ENCODE measurements at regions not wholly inside any gene's neighbourhood (a gene's known extent, or its start where the extent isn't known, plus 50 kb on each side); places are given as distances from the start of the nearest gene placed in this dataset.
"Not testable (repeated sequence)": the region's sequence is repeated elsewhere in the genome, so short reads cannot be mapped to it uniquely, and the experiment has no call there.

DNA sequence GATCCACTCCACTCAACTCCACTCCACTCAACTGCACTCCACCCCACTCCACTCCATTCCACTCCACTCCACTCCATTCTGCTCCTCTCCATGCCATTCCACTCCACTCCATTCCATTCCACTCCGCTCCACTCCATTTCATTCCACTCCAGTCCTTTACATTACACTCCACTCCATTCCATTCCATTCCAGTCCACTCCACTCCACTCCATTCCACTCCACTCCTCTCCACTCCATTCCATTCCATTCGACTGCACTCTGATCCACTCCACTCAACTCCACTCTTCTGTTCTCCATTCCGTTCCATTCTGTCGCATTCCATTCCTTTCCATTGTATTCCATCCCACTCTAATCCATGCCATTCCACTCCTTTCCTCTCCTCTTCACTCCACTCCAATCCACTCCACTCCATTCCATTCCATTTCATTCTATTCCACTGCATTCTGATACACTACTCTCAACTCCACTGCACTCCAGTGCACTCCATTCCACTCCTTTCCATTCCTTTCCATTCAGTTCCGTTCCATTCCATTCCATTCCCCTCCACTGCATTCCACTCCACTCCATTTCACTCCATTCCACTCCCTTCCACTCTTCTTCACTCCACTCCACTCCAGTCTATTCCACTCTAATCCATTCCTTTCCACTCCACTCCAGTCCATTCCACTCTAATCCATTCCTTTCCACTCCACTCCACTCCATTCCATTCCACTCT lies 2564.2 kb upstream of the TPTE start:
- TF ChIP-seq, protein P1, sequence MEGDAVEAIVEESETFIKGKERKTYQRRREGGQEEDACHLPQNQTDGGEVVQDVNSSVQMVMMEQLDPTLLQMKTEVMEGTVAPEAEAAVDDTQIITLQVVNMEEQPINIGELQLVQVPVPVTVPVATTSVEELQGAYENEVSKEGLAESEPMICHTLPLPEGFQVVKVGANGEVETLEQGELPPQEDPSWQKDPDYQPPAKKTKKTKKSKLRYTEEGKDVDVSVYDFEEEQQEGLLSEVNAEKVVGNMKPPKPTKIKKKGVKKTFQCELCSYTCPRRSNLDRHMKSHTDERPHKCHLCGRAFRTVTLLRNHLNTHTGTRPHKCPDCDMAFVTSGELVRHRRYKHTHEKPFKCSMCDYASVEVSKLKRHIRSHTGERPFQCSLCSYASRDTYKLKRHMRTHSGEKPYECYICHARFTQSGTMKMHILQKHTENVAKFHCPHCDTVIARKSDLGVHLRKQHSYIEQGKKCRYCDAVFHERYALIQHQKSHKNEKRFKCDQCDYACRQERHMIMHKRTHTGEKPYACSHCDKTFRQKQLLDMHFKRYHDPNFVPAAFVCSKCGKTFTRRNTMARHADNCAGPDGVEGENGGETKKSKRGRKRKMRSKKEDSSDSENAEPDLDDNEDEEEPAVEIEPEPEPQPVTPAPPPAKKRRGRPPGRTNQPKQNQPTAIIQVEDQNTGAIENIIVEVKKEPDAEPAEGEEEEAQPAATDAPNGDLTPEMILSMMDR (IDR thresholded peaks at IDR 0.05): not testable (repeated sequence)
- TF ChIP-seq POLR2A (IDR thresholded peaks at IDR 0.05): not testable (repeated sequence)
